GM12878 (cell line): ENCODE measurements at regions not wholly inside any gene's neighbourhood (a gene's known extent, or its start where the extent isn't known, plus 50 kb on each side); places are given as distances from the start of the nearest gene placed in this dataset.

Experiments used
- CEBPB ChIP-seq, 2 experiments: fragments of 150-350 bp in 1 of 2; IDR thresholded peaks; 2 replicates each; pipeline ENCODE4 v1.6.1; 2012 to 2014; ENCODE audit warnings: low read depth in 2 of 2, low read length in 2 of 2, borderline replicate concordance in 1 of 2, inconsistent platforms in 1 of 2
- EP300 ChIP-seq, 2 experiments: fragments of 150-350 bp in 1 of 2; IDR thresholded peaks; 2 replicates each; pipeline ENCODE4 v1.6.1; 2011 to 2012; ENCODE audit warnings: low read depth in 2 of 2, low read length in 2 of 2, borderline replicate concordance in 1 of 2, improper control_type of control experiment in 1 of 2, inconsistent platforms in 1 of 2; ENCODE audit not compliant: control insufficient read depth in 1 of 2
- JUND ChIP-seq: IDR thresholded peaks from 2 replicates; pipeline ENCODE4 v1.6.1; 2012; ENCODE audit warnings: low read depth, mild to moderate bottlenecking, low read length, improper control_type of control experiment, moderate library complexity
- RFX5 ChIP-seq: IDR thresholded peaks from 2 replicates; pipeline ENCODE4 v1.6.1; 2011; ENCODE audit warnings: low read depth, low read length, improper control_type of control experiment

- TF ChIP-seq JUND, result no peak
- no peak for TF ChIP-seq RFX5
- TF ChIP-seq CEBPB (IDR thresholded peaks at IDR 0.05; ENCODE audit: borderline replicate concordance in 1 of 2, low read depth in 2 of 2, low read length in 2 of 2), result no peak
- TF ChIP-seq EP300 (IDR thresholded peaks at IDR 0.05; ENCODE audit: borderline replicate concordance in 1 of 2, control insufficient read depth in 1 of 2, low read depth in 2 of 2, low read length in 2 of 2), result no peak
Observed at GRCh38 chr1:38402230-38402815, 355.7 kb upstream of the POU3F1 start.
